Fibroblast of the aortic adventitia (primary cell): ENCODE measurements at regions not wholly inside any gene's neighbourhood (a gene's known extent, or its start where the extent isn't known, plus 50 kb on each side); places are given as distances from the start of the nearest gene placed in this dataset.

Experiments
- DNase-seq: peaks from one replicate; pipeline ENCODE4 v3.0.0-alpha.2; 2010; ENCODE audit warnings: low read depth
- H3K4me3 ChIP-seq: 2 replicates; pipeline ENCODE4 v1.5.1; 2011; ENCODE audit warnings: low read depth, mild to moderate bottlenecking, control low read depth, low read length, moderate library complexity
- CTCF ChIP-seq: IDR thresholded peaks from 2 replicates; pipeline ENCODE4 v1.5.1; 2011; ENCODE audit warnings: mild to moderate bottlenecking, low read length, control low read depth, inconsistent platforms; ENCODE audit not compliant: insufficient read depth

DNA sequence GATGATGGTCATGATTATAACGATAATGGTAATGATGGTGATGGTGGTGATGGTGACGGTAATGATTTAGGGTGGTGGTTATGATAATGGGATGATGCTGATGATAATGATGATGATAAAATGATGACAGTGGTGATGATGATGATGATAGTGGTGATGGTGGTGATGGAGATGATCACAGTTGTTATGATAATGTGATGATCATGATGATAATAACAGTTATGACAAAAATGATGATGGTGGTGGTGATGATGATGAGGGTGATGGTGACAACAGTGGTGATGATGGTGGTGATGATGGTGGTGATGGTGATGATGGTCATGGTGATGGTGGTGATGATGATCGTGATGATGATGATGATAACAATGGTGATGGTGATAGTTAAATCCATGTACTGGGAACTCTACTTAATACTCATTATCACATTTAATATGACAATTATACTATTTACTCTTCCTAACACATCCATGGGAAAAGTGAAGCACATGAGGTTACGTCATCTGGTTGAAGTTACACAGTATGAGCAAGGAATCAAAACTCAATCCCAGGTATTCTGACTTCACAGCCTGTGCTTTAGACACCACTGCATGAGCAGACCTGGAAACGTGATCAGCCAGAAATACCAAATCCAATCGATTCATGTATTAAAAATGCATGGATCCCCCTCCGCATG lies 322.2 kb downstream of the BRD1 start:
- no peak for TF ChIP-seq CTCF
- no peak for DNase-seq

GRCh38 chr22:49503896-49504521 lies 323.7 kb downstream of the BRD1 start:
- no peak for TF ChIP-seq CTCF
- DNase-seq: no peak
- no peak overlapping the region for H3K4me3 ChIP-seq

More for the DNA sequence above, 322.2 kb downstream of the BRD1 start:
- no peak overlapping the region for H3K4me3 ChIP-seq

- no peak for DNase-seq
- H3K4me3 ChIP-seq: no peak overlapping the region
- TF ChIP-seq CTCF: no peak
Measured at GRCh38 chr22:49503321-49503720, 324.4 kb downstream of the BRD1 start.

GRCh38 chr22:49502126-49502826 lies 325.4 kb downstream of the BRD1 start:
- H3K4me3 ChIP-seq: no peak overlapping the region
- no peak for TF ChIP-seq CTCF
- no peak for DNase-seq

DNA sequence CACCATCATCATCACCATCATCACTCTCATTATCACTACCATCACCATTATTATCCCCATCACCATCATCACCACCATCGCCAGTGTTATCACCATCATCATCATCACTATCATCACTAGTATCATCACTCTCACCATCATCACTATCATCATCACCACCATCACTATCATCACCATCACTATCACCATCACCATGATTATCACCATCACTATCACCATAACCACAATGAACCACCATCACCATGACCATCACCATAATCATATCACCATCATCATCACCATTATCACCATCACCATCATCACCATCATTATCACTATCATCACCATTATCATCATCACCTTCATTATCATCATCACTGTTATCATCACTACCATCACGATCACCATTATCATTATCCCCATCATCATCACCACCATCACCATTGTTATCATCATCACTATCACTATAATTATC lies 326.7 kb downstream of the BRD1 start:
- H3K4me3 ChIP-seq: no peak overlapping the region
- TF ChIP-seq CTCF: no peak
- no peak for DNase-seq

GRCh38 chr22:49500076-49500460 lies 327.6 kb downstream of the BRD1 start:
- no peak for TF ChIP-seq CTCF
- DNase-seq: no peak
- no peak overlapping the region for H3K4me3 ChIP-seq
